Suprapubic skin (tissue), 4 donors: ENCODE measurements at regions not wholly inside any gene's neighbourhood (a gene's known extent, or its start where the extent isn't known, plus 50 kb on each side); places are given as distances from the start of the nearest gene placed in this dataset.

Source experiments
- DNase-seq, 2 donors: peaks; one replicate each; pipeline ENCODE4 v3.0.0-alpha.2; 2019; ENCODE audit warnings: low spot score in 2 of 2
- H3K27ac ChIP-seq: fragments of 200-600 bp; sonication (generic); one replicate; pipeline ENCODE4 v1.5.1; 2019
- H3K27me3 ChIP-seq: fragments of 200-600 bp; sonication (generic); one replicate; pipeline ENCODE4 v1.5.1; 2019
- H3K36me3 ChIP-seq: fragments of 200-600 bp; sonication (generic); one replicate; pipeline ENCODE4 v1.5.1; 2019
- H3K4me1 ChIP-seq: fragments of 200-600 bp; sonication (generic); one replicate; pipeline ENCODE4 v1.5.1; 2019
- H3K4me3 ChIP-seq: fragments of 200-600 bp; sonication (generic); one replicate; pipeline ENCODE4 v1.5.1; 2019; ENCODE audit warnings: mild to moderate bottlenecking
- H3K9me3 ChIP-seq: fragments of 200-600 bp; sonication (generic); one replicate; pipeline ENCODE4 v1.5.1; 2019
- EP300 ChIP-seq: sonication (generic); formaldehyde crosslinking; IDR thresholded peaks from one replicate; pipeline ENCODE4 v1.6.1; 2017; ENCODE audit warnings: antibody characterized with exemption
- POLR2A ChIP-seq, 2 donors: fragments of 450-650 bp; IDR thresholded peaks; one replicate each; pipeline ENCODE4 v1.6.1; 2017; ENCODE audit warnings: antibody characterized with exemption in 2 of 2, mild to moderate bottlenecking in 2 of 2, moderate library complexity in 2 of 2
- POLR2AphosphoS5 ChIP-seq, 3 donors: sonication (generic); formaldehyde crosslinking; IDR thresholded peaks; one replicate each; pipeline ENCODE4 v1.6.1; 2017; ENCODE audit warnings: antibody characterized with exemption in 3 of 3
- WGBS: methylation state at CpG from one replicate; pipeline ENCODE4 v1.1.5; 2018; 5-methylcytosine and 5-hydroxymethylcytosine counted together
- TF ChIP-seq, protein P1 (sequence below), 2 donors: fragments of 200-600 bp in 1 of 2; fragments of 450-650 bp in 1 of 2; sonication (generic) in 1 of 2; IDR thresholded peaks; one replicate each; pipeline ENCODE4 v1.5.1; 2016 to 2019; ENCODE audit warnings: antibody characterized with exemption in 2 of 2, mild to moderate bottlenecking in 1 of 2, moderate library complexity in 1 of 2

GRCh38 chr12:71214511-71215285 is 56.9 kb upstream of the TSPAN8 start:
- WGBS, result 58% methylated on average over 6 of the region's 6 CpGs

DNA sequence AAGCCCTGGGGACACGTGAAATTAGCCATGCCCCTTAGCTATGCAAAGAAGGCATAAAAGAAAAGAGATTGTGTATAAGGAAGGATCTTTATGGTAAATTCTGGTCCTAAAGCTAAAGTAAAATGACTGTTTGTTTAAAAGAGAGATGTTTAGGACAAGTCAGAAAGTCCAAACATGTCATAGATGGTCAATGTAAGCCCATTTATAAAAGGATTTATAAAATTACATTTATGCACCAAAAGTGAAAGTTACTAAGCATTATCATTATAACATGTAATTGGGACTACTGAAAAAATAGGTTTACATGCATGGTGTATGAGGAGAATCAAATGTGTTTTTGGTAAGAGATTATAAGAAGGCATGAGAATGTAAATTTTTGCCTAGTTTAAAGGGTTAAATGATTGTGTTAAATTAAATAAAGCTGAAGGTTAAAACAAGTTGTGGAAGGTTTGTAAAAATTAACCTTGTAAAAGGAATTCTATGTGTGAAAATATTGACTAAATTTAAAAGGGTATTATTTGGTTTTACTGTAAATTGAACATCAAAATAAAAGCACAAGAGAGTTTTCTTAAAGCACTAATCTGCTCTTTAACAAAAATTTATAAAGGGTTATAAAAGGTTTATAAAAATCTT is 50.4 kb upstream of the TSPAN8 start:
- Histone ChIP-seq H3K27me3 (no peaks in the 10 kb centered on the region), H3K36me3 (no peaks in the 10 kb centered on the region), H3K27ac (no peak overlapping the region), H3K9me3 (peaks cover 3% of the 10 kb centered on the region), H3K4me1 (no peaks in the 10 kb centered on the region), H3K4me3 (no peak overlapping the region)
- TF ChIP-seq EP300 (no peak), POLR2AphosphoS5 (IDR thresholded peaks at IDR 0.05) (no peak), POLR2A (IDR thresholded peaks at IDR 0.05) (no peak)
- TF ChIP-seq, protein P1, sequence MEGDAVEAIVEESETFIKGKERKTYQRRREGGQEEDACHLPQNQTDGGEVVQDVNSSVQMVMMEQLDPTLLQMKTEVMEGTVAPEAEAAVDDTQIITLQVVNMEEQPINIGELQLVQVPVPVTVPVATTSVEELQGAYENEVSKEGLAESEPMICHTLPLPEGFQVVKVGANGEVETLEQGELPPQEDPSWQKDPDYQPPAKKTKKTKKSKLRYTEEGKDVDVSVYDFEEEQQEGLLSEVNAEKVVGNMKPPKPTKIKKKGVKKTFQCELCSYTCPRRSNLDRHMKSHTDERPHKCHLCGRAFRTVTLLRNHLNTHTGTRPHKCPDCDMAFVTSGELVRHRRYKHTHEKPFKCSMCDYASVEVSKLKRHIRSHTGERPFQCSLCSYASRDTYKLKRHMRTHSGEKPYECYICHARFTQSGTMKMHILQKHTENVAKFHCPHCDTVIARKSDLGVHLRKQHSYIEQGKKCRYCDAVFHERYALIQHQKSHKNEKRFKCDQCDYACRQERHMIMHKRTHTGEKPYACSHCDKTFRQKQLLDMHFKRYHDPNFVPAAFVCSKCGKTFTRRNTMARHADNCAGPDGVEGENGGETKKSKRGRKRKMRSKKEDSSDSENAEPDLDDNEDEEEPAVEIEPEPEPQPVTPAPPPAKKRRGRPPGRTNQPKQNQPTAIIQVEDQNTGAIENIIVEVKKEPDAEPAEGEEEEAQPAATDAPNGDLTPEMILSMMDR (IDR thresholded peaks at IDR 0.05), result no peak
- 93% methylated on average over 1 of the region's 1 CpG for WGBS
- no peak for DNase-seq

More at GRCh38 chr12:71214511-71215285, 56.9 kb upstream of the TSPAN8 start:
- Histone ChIP-seq H3K4me3 (no peak overlapping the region), H3K36me3 (no peaks in the 10 kb centered on the region), H3K27ac (no peak overlapping the region), H3K27me3 (no peaks in the 10 kb centered on the region), H3K9me3 (no peaks in the 10 kb centered on the region), H3K4me1 (peaks cover 3% of the 10 kb centered on the region)
- DNase-seq, result no peak
- TF ChIP-seq EP300 (no peak), POLR2A (IDR thresholded peaks at IDR 0.05) (no peak), POLR2AphosphoS5 (IDR thresholded peaks at IDR 0.05) (no peak)
- TF ChIP-seq, protein P1 (IDR thresholded peaks at IDR 0.05), result no peak
